HepG2 (cell line): ENCODE measurements at regions not wholly inside any gene's neighbourhood (a gene's known extent, or its start where the extent isn't known, plus 50 kb on each side); places are given as distances from the start of the nearest gene placed in this dataset.
"Not testable (repeated sequence)": the region's sequence is repeated elsewhere in the genome, so short reads cannot be mapped to it uniquely, and the experiment has no call there.

Experiments used
- ATAC-seq: fragments of 200-7000 bp; cut with Tn5 transposase; 3 replicates; pipeline ENCODE4 v1.9.1; 2020; ENCODE audit warnings: mild to moderate bottlenecking, moderate library complexity
- BruUV-seq: library from RNA; stranded (reverse); fragments of 400-500 nt; replicated peaks from 2 replicates; lab custom pipeline; 2021; lab: Mats Ljungman, UMichigan
- CTCF ChIA-PET: fragments of 300-600 bp; formaldehyde crosslinking; extraction: SDS; loops from one replicate; lab custom pipeline; 2021; ENCODE audit warnings: low total read pairs, inconsistent platforms, low intra/inter-chr PET ratio; lab: Yijun Ruan, JAX
- POLR2A ChIA-PET: fragments of 350-600 bp; sonication (Branson Sonifier 250); formaldehyde crosslinking; loops from one replicate; lab custom pipeline; 2020; ENCODE audit warnings: antibody characterized with exemption, inconsistent platforms; lab: Yijun Ruan, JAX
- DNase-seq: peaks from one replicate; pipeline ENCODE4 v3.0.0-alpha.2; 2015; ENCODE audit warnings: low spot score
- FAIRE-seq: peaks from 3 replicates; lab custom pipeline; 2011; peaks lifted over from hg19 to GRCh38; lab: Jason Lieb, UNC
- H2AFZ ChIP-seq: one replicate; pipeline ENCODE4 v1.6.1; 2011; ENCODE audit warnings: low read length, inconsistent platforms
- H3K27ac ChIP-seq: fragments of 300-600 bp; 3 replicates; pipeline ENCODE4 v1.8.0; 2011; ENCODE audit warnings: mixed run types, mild to moderate bottlenecking, mixed read lengths, low read length, inconsistent platforms; ENCODE audit not compliant: insufficient read depth; ENCODE audit errors: extremely low read length
- H3K27me3 ChIP-seq, 2 experiments: fragments of 200-600 bp in 1 of 2; 2 replicates in 1 of 2; 3 replicates in 1 of 2; pipeline versions ENCODE4 v1.6.0 to v1.8.0; 2011; ENCODE audit warnings: low read length in 2 of 2, mild to moderate bottlenecking in 2 of 2, moderate library complexity in 2 of 2, inconsistent platforms in 1 of 2; ENCODE audit not compliant: insufficient read depth in 2 of 2, control insufficient read depth in 1 of 2
- H3K36me3 ChIP-seq, 2 experiments: fragments of 200-600 bp in 1 of 2; replicated peaks in 1 of 2; 2 replicates in 1 of 2; 3 replicates in 1 of 2; pipeline versions ENCODE4 v1.5.1 to v1.8.0; 2011; ENCODE audit warnings: low read length in 2 of 2, inconsistent platforms in 1 of 2; ENCODE audit not compliant: insufficient read depth in 2 of 2, control insufficient read depth in 1 of 2
- H3K4me1 ChIP-seq: 2 replicates; pipeline ENCODE4 v1.5.1; 2012; ENCODE audit warnings: low read length, inconsistent platforms; ENCODE audit not compliant: insufficient read depth
- H3K4me2 ChIP-seq: 2 replicates; pipeline ENCODE4 v1.6.0; 2011; ENCODE audit warnings: low read depth, low read length, inconsistent platforms
- H3K4me3 ChIP-seq, 3 experiments: fragments of 200-600 bp in 1 of 3; sonication (generic), shearing (Covaris generic) in 1 of 3; replicated peaks in 1 of 3; 2 replicates each; pipeline ENCODE4 v1.5.1; 2011 to 2016; ENCODE audit warnings: low read length in 3 of 3, inconsistent platforms in 2 of 3, low read depth in 2 of 3, mild to moderate bottlenecking in 2 of 3, control low read depth in 1 of 3, mixed read lengths in 1 of 3; ENCODE audit not compliant: insufficient read depth in 1 of 3
- H3K79me2 ChIP-seq: one replicate; pipeline ENCODE4 v1.6.1; 2011; ENCODE audit warnings: low read length, inconsistent platforms; ENCODE audit not compliant: insufficient read depth
- H3K9ac ChIP-seq: 2 replicates; pipeline ENCODE4 v1.6.0; 2011; ENCODE audit warnings: mild to moderate bottlenecking, low read depth, low read length, inconsistent platforms; ENCODE audit not compliant: insufficient read depth
- H3K9me3 ChIP-seq: 2 replicates; pipeline ENCODE4 v1.5.1; 2012; ENCODE audit warnings: mild to moderate bottlenecking, low read length
- H4K20me1 ChIP-seq: 2 replicates; pipeline ENCODE4 v1.6.0; 2011; ENCODE audit warnings: inconsistent platforms, mild to moderate bottlenecking, low read length, moderate library complexity; ENCODE audit not compliant: insufficient read depth
- CTCF ChIP-seq: sonication (generic); formaldehyde crosslinking; IDR thresholded peaks from 2 replicates; pipeline ENCODE4 v1.5.0; 2020; ENCODE audit warnings: mild to moderate bottlenecking, missing genetic modification reagents, moderate library complexity
- MAFF ChIP-seq: IDR thresholded peaks from 2 replicates; pipeline ENCODE4 v1.6.1; 2011; ENCODE audit warnings: low read depth, low read length, improper control_type of control experiment
- MAFK ChIP-seq, 2 experiments: IDR thresholded peaks in 1 of 2; conservative IDR thresholded peaks in 1 of 2; 2 replicates each; pipeline ENCODE4 v1.6.1; 2011; ENCODE audit warnings: improper control_type of control experiment in 2 of 2, low read length in 2 of 2
- RAD21 ChIP-seq: fragments of 450-650 bp; formaldehyde crosslinking; IDR thresholded peaks from 2 replicates; pipeline ENCODE4 v1.5.0; 2020; ENCODE audit warnings: mild to moderate bottlenecking
- SMAD9 ChIP-seq: sonication (generic); formaldehyde crosslinking; IDR thresholded peaks from 2 replicates; pipeline ENCODE4 v1.5.1; 2020; ENCODE audit warnings: mild to moderate bottlenecking, missing genetic modification reagents
- SMC3 ChIP-seq: IDR thresholded peaks from 2 replicates; pipeline ENCODE4 v1.6.1; 2011; ENCODE audit warnings: low read length, improper control_type of control experiment
- STAG1 ChIP-seq: sonication (generic); formaldehyde crosslinking; IDR thresholded peaks from 2 replicates; pipeline ENCODE4 v1.4.0; 2020; ENCODE audit warnings: missing genetic modification reagents
- TSC22D2 ChIP-seq: sonication (generic); formaldehyde crosslinking; IDR thresholded peaks from 2 replicates; pipeline ENCODE4 v1.5.1; 2020; ENCODE audit warnings: missing genetic modification reagents, mild to moderate bottlenecking, borderline replicate concordance
- XRCC5 ChIP-seq: fragments of 200-400 bp; formaldehyde crosslinking; optimal IDR thresholded peaks from 2 replicates; pipeline ENCODE3; 2017; ENCODE audit warnings: mild to moderate bottlenecking, low read length
- ZSCAN29 ChIP-seq: sonication (generic); formaldehyde crosslinking; conservative IDR thresholded peaks from 2 replicates; pipeline ENCODE4 v1.4.0; 2020; ENCODE audit warnings: mild to moderate bottlenecking, missing genetic modification reagents
- ZSCAN31 ChIP-seq: sonication (generic); formaldehyde crosslinking; IDR thresholded peaks from 2 replicates; pipeline ENCODE4 v1.5.0; 2020; ENCODE audit warnings: low read depth, mild to moderate bottlenecking, missing genetic modification reagents
- WGBS: methylation state at CpG from one replicate; pipeline ENCODE4 v1.1.6; 2017; ENCODE audit warnings: low lambda C conversion rate; 5-methylcytosine and 5-hydroxymethylcytosine counted together
- in situ Hi-C: cut with HindIII; loops from 2 replicates; pipeline ENCODE4 v1.10.0; 2017; ENCODE audit warnings: low pct_unique_long_range_greater_than_20kb; ENCODE audit not compliant: extremely low pct_ligation_motif_present
- intact Hi-C: fragments of 100-400 bp; cut with micrococcal nuclease; formaldehyde crosslinking; loops from one replicate; pipeline ENCODE4 v1.10.0; 2022; ENCODE audit not compliant: unreplicated experiment

GRCh38 chr2:16905325-16905724 lies 239.7 kb upstream of the CYRIA start:
- H3K4me3 ChIP-seq, POLR2A ChIA-PET, H3K36me3 ChIP-seq, FAIRE-seq, BruUV-seq, H3K4me1 ChIP-seq, H3K79me2 ChIP-seq, CTCF ChIA-PET, ATAC-seq, H3K4me2 ChIP-seq, DNase-seq, in situ Hi-C loops, H3K27ac ChIP-seq, H3K27me3 ChIP-seq, H3K9ac ChIP-seq, H4K20me1 ChIP-seq, intact Hi-C loops, H2AFZ ChIP-seq, H3K9me3 ChIP-seq: not testable (repeated sequence)
- 33% methylated on average over 5 of the region's 5 CpGs for WGBS
- TF ChIP-seq MAFF (peak; percentile 30; the same call in 1 of the 2 replicates), MAFK (conservative IDR thresholded peaks at IDR 0.05 in 1 of 2, IDR thresholded peaks at IDR 0.05 in 1 of 2; ENCODE audit: low read length in 2 of 2) (peak; percentile 52 to 59; a peak in 2 of 4 replicates)

- no TSS peak for BruUV-seq
- ChIA-PET CTCF (interaction anchor here (0.6 to 6.8 kb wide), 4 partner anchors 38 to 287 kb away, joined by 3 to 112 read pairs (median 4); no protein-coding TSS in a partner anchor), POLR2A (no interaction called here)
- H3K36me3 ChIP-seq, result no peaks in the 10 kb centered on the region
- FAIRE-seq, result peak; percentile 81
- H3K9me3 ChIP-seq, result no peaks in the 10 kb centered on the region
- no peaks in the 10 kb centered on the region for H3K79me2 ChIP-seq
- peak; percentile 98 for ATAC-seq
- TF ChIP-seq RAD21 (CRISPR knock-in tag) (peak; percentile 73), ZSCAN29 (CRISPR knock-in tag) (no peak), XRCC5 (peak; percentile 78), ZSCAN31 (CRISPR knock-in tag) (no peak), SMC3 (peak; percentile 86), STAG1 (CRISPR knock-in tag) (peak; percentile 66), CTCF (peak; percentile 82), SMAD9 (CRISPR knock-in tag) (no peak), TSC22D2 (CRISPR knock-in tag) (0 out of 2 replicates have a peak, but pooled peaks have one; percentile 46)
- H3K27me3 ChIP-seq, result no peaks in the 10 kb centered on the region
- no peaks in the 10 kb centered on the region for H3K4me1 ChIP-seq
- no peaks in the 10 kb centered on the region for H4K20me1 ChIP-seq
- H3K4me2 ChIP-seq, result no peak overlapping the region
- 14% methylated on average over 6 of the region's 6 CpGs for WGBS
- intact Hi-C loops (loop anchor here (1.0 to 5.0 kb wide), 3 partner anchors 127 to 407 kb away; no protein-coding TSS in a partner anchor), in situ Hi-C loops (loop anchor here (5.0 kb wide), 1 partner anchor 123 kb away; no protein-coding TSS in a partner anchor)
- DNase-seq, result peak; percentile 55
- H3K27ac ChIP-seq, result no peak overlapping the region
- H3K9ac ChIP-seq, result no peak overlapping the region
- H3K4me3 ChIP-seq, result no peak overlapping the region
- H2AFZ ChIP-seq, result no peak overlapping the region
These were observed 234.9 kb upstream of the CYRIA start for GRCh38 chr2:16900405-16901025.
